Stimulated activated CD8-positive, alpha-beta memory T cell treated with anti-CD3 and anti-CD28 coated beads, Interleukin-2, amount 100 ng/mL, for 1 hour (primary cell): ENCODE measurements at regions not wholly inside any gene's neighbourhood (a gene's known extent, or its start where the extent isn't known, plus 50 kb on each side); places are given as distances from the start of the nearest gene placed in this dataset.

Experiments used
- DNase-seq, 2 donors: peaks; one replicate each; pipeline ENCODE4 v3.0.0-alpha.2; 2020; ENCODE audit warnings: low read depth in 2 of 2

DNA sequence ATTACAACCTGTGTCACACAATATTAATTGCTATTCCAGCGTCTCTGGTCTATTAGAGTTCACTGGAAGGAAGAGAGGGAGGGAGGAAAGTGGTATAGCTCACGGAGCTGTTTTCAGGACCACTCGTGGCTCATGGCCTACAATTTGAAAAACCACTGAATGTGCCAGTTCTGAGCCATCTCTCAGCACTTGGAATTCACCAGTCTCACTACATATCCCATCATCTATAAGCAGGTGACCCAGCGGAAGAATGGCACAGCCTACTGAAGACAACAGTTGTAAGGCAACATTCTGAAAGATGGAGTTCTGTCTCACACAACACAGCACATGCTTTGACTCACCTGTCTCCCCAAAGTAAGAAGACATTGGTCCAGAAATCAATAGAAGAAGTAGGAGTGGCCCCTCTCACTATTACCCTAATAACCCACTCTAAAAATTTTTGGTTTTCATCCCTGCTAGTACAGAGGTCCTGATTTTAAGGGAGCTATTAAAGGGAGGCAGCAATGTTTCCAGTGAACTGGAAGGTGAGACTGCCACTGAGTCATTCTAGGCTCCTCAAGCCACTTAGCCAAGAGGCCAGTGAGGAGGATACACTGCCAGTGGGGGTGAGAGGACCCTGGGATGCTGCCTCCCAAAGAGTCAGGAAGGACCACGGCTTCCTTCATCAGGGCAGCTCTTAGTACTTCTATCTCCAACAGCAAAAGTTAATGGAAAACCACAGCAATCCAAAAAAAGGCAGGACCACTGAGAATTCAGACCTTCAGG lies 50.0 kb upstream of the DOCK9 start:
- no peak for DNase-seq

DNA sequence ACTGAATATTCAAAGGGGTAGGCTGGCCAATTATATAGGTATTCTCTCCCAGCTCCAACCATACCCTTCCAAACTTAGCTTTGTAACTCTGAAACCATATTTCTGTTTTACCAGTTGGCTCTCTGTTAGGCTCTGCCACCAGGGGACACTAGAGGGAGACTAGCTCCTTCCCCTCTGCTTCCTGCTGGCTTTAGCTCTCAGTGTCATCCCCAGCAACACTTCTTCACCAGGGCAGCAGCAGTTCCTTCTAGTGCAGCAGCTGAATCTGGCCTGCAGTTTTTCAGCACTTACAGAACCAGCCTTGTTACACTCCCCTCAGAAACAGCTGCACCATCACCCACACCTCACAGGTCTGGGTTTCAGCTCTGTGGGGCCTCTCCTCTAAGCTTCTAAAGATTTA lies 51.0 kb upstream of the DOCK9 start:
- peak in 1 of 2 donors; percentile 22 for DNase-seq

DNA sequence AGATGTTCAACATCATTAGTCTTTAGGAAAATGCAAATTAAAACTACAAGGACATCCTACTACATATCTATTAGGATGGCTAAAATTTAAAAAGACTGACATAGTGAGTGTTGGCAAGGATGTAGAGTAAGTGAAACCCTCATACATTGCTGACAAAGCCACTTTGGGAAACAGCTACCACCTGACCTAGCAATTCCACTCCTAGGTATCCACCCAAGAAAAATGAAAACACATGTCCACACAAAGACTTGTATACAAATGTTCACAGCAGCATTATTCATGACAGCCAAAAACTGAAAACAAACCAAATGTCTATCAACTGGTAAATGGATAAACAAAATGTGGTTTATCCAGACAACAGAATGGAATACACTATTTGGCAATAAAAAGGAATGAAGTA lies 51.7 kb upstream of the DOCK9 start:
- DNase-seq = no peak

- DNase-seq = no peak
Observed at GRCh38 chr13:99030326-99030725, 52.5 kb upstream of the DOCK9 start.

DNA sequence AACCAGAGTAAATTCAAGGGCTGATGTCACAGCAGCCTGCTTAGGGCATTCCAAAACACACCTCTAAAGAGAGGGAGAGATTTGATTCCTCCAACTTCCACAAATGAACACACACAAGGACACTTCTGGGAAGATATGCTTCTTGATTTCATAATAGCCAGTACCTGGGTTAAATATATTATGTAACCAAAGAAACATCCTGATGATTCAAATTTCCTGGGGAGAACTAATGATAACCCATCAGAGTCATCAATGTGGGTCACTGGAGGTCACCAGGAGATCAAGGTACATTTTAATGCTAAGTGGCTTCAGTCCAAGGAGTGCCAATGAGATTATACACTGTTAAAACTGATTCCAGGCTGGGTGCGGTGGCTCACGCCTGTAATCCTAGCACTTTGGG lies 54.0 kb upstream of the DOCK9 start:
- no peak for DNase-seq

GRCh38 chr13:99033814-99034213 lies 56.0 kb upstream of the DOCK9 start:
- no peak for DNase-seq

DNA sequence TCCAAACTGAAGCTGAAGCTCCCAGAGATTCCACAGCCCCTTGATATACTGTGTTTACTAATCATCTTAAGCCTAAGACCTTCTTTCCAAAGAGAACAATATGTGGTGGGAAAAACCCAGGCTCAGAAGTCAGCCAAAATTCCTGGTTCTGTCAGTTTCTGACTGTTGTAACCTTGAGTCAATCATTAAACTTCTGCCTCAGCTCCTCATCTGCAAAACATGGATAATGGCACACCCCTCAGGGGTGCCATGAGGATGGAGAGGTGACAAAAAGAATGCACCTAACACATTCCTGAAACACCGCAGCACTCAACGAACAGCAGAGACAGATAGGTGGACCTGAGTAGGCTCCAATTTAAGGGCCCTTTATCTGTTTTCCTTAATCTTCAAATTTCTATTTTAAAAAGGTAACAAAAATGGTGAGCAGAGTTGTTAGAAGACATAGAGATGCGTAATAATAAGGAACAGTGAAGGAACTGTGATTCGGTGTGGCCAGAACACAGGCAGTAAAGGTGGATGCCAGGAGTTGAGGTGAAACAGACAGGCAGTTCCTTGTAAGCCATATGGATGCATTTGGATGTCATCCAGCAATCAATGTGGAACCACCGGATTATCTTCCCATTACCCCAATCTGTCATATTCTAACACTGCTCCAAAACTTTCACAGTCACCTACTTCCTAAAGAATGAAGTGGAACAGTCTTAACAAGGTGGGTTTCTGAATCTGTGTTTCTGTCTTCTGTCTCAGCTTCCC lies 56.6 kb upstream of the DOCK9 start:
- DNase-seq = no peak

DNA sequence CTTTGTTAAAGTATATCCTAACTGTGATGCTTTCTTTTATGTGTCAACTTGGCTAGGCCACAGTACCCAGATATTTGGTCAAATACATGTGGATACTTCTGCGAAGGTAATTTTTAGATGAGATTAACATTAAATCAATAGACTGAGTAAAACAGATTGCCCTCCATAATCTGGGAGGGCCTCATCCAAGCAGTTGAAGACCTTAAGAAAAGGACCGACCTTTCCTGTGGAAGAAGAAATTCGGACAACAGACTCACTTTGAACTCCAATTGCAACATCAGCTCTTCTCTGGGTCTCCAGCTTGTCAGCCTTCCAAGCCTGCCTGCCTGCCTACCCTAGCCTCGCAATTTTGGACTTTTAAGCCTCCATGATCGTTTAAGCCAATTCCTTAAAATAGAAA lies 57.9 kb upstream of the DOCK9 start:
- DNase-seq = no peak

DNA sequence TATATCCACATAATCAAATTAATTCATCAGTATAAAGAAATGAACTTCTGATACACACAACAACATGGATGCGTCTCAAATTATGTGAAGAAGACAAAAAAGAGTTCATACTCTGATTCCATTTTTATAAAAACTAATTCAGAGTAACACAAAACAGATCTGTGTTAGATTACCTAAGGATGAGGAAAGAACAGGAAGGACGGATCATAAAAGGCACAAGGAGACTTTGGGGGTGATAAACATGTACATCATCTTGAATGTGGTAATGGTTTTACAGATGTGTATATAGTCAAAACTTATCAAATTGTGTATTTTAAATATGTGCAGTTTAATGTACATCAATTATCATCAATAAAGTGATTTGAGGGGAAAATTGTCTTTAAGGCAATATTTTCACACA lies 59.9 kb upstream of the DOCK9 start:
- no peak for DNase-seq

GRCh38 chr13:99039718-99040280 lies 61.9 kb upstream of the DOCK9 start:
- DNase-seq = no peak

DNA sequence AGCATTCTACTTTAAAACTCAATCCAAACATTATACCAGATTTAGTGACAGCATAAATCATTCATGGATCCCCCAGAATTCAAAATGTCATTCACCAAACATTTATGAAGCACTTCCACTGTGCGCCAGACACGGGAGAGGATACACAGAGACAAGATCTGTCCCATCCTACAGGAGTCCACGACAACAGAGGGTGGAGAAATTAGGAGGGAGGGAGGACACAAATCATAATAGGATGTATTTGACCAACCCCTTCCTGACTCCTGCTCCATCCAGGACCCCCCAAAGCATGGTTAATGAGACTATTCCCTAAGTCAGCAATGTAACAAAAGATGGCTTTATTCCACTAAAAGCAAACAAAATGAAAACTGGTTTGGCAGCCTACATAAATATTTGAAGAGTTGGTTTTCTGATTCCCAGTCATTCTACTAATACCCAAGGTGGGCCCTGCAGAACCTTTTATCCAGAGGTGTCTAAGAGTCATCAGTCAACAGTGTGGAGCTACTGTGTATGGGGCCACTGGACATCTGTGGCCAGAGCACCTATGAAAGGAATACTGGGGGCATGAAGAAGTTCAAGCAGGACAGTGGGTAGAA lies 62.8 kb upstream of the DOCK9 start:
- no peak for DNase-seq

GRCh38 chr13:99041337-99041736 lies 63.5 kb upstream of the DOCK9 start:
- DNase-seq = no peak

- DNase-seq = no peak
Observed at GRCh38 chr13:99041788-99042187, 63.9 kb upstream of the DOCK9 start.

DNA sequence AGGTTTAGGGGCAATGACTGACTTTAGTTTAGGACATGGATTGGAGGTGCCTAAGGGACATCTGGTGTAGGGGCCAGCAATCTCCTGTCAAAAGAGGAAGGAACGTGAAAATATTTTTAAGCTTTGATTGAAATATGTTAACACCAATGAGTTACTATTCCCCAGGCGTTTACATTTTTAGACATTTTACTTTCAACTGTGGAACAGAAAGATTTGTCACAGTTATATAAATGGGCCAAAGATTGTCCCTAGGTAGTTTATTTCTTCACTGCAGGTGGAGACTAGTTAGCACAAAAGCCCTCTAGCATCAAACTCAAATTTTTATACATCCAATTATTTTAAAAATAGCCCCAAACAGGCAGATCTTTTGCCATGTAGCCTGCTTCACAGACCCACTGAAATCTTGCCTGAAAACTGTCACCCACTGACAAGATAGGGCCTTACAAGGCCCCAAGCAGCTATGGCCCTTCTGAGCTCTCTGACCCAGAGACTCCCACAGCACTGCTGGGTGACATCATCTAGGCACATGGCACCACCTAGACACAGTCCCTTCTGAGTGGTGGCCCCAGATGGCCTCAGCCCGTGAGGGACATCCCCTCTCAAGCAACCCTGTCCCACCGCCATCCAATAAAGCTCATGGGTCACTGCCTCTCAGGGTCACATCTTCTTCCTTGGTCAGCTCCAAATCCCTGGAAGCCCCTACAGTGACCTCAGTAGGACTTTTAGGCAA lies 64.8 kb upstream of the DOCK9 start:
- DNase-seq = no peak

GRCh38 chr13:99043831-99044231 lies 66.0 kb upstream of the DOCK9 start:
- no peak for DNase-seq

- no peak for DNase-seq
Observed at GRCh38 chr13:99044764-99045163, 66.9 kb upstream of the DOCK9 start.

- DNase-seq = no peak
Observed at GRCh38 chr13:99045396-99045795, 67.5 kb upstream of the DOCK9 start.

GRCh38 chr13:99046851-99047250 lies 69.0 kb upstream of the DOCK9 start:
- DNase-seq = no peak

DNA sequence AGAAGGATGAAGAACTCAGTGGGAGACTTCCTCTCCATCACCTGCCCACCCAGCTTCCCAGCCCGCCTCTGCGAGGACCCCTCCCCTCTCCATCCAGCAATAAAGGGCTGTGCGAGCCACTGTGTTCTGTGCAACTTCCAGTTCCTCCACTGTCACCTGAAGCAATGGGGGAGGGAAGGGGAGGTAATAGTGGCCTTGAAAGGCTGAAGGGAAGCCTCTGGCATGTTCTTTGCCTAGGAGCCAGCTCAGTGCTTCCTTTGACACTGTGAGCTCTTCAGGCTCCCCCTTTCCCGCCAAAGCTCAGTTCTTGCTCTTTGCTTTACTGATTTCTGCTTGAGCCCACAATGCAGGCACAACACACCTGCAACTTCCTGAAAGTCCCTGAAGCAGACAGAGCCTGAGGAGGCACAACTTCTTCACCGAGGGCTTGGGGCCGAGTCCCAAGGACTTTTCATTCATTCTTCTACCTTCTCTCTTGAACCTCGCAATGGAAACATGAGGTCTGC lies 73.2 kb upstream of the DOCK9 start:
- no peak for DNase-seq

GRCh38 chr13:99051768-99052455 lies 74.0 kb upstream of the DOCK9 start:
- no peak for DNase-seq

DNA sequence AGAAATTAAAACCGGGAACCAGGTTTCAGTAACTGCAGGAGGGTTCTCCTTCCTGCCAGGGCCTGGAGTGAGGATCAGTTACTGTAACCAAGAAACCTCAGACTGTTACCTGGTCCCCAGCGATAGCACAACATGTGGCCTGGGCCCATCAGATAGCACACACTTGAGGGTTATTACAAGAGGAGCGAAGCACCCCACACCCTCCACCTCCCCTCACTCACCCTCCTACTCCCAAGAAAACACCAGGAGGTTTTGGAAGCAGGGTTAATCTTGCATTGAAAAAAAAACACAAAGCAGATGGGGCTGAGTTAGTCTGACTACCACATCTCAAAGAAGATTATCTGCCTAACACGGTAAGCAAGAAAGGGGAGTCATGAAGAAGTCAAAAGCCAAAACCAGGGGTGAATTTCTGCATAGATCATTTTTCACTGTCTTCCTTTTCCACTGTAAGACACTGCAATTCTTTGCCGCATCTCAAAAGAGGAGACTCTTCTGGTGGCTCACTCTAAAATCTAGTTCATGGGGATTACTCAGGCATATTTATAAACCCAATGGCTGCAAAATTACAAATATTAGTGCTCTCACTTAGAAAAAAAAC lies 75.9 kb upstream of the DOCK9 start:
- no peak for DNase-seq
